Muscle layer of colon (tissue), 2 donors: ENCODE measurements at regions not wholly inside any gene's neighbourhood (a gene's known extent, or its start where the extent isn't known, plus 50 kb on each side); places are given as distances from the start of the nearest gene placed in this dataset.
"Not testable (repeated sequence)": the region's sequence is repeated elsewhere in the genome, so short reads cannot be mapped to it uniquely, and the experiment has no call there.

Experiments used
- H3K27ac ChIP-seq: one replicate; pipeline ENCODE4 v1.7.0; 2013; ENCODE audit warnings: low read depth, mild to moderate bottlenecking, low read length, moderate library complexity
- H3K27me3 ChIP-seq, 2 donors: one replicate each; pipeline ENCODE4 v1.7.0; 2013; ENCODE audit warnings: low read length in 2 of 2, mild to moderate bottlenecking in 2 of 2; ENCODE audit not compliant: insufficient read depth in 2 of 2, control insufficient read depth in 1 of 2
- H3K36me3 ChIP-seq: one replicate; pipeline ENCODE4 v1.7.0; 2013; ENCODE audit warnings: mild to moderate bottlenecking, low read length; ENCODE audit not compliant: insufficient read depth
- H3K4me1 ChIP-seq: one replicate; pipeline ENCODE4 v1.7.0; 2013; ENCODE audit warnings: mild to moderate bottlenecking, low read length; ENCODE audit not compliant: insufficient read depth
- H3K4me3 ChIP-seq, 2 donors: one replicate each; pipeline ENCODE4 v1.7.0; 2013; ENCODE audit warnings: low read length in 2 of 2, low read depth in 1 of 2, mild to moderate bottlenecking in 1 of 2, moderate library complexity in 1 of 2
- H3K9ac ChIP-seq: one replicate; pipeline ENCODE4 v1.7.0; 2013; ENCODE audit warnings: low read length
- H3K9me3 ChIP-seq: one replicate; pipeline ENCODE4 v1.7.0; 2013; ENCODE audit warnings: mild to moderate bottlenecking, low read length
- donor health status: abdominal sarcoma.
- donor health status: Adenocarcinoma of cecum.

GRCh38 chr10:46204482-46205102 lies 82.2 kb upstream of the ANTXRL start:
- not testable (repeated sequence) for H3K9me3 ChIP-seq, H3K9ac ChIP-seq, H3K4me1 ChIP-seq, H3K27me3 ChIP-seq, H3K27ac ChIP-seq, H3K4me3 ChIP-seq, H3K36me3 ChIP-seq

- H3K9me3 ChIP-seq, H3K36me3 ChIP-seq, H3K9ac ChIP-seq, H3K4me1 ChIP-seq, H3K4me3 ChIP-seq, H3K27me3 ChIP-seq, H3K27ac ChIP-seq: not testable (repeated sequence)
Observed at GRCh38 chr10:46210427-46210826, 76.4 kb upstream of the ANTXRL start.

- Histone ChIP-seq H3K4me1 (no peaks in the 10 kb centered on the region), H3K9ac (no peak overlapping the region), H3K9me3 (no peaks in the 10 kb centered on the region), H3K36me3 (no peaks in the 10 kb centered on the region), H3K4me3 (no peak overlapping the region), H3K27me3 (no peaks in the 10 kb centered on the region), H3K27ac (no peak overlapping the region)
Observed at GRCh38 chr10:46215426-46215825, 71.4 kb upstream of the ANTXRL start.

- no peaks in the 10 kb centered on the region for H3K4me1 ChIP-seq
- H3K9ac ChIP-seq = no peak overlapping the region
Observed at GRCh38 chr10:46216003-46216634, 70.7 kb upstream of the ANTXRL start.

GRCh38 chr10:46216836-46217751 lies 69.7 kb upstream of the ANTXRL start:
- Histone ChIP-seq H3K4me3 (no peak overlapping the region), H3K9me3 (no peaks in the 10 kb centered on the region), H3K27ac (no peak overlapping the region), H3K4me1 (no peaks in the 10 kb centered on the region), H3K9ac (no peak overlapping the region), H3K36me3 (no peaks in the 10 kb centered on the region), H3K27me3 (no peaks in the 10 kb centered on the region)

More at GRCh38 chr10:46216003-46216634, 70.7 kb upstream of the ANTXRL start:
- no peak overlapping the region for H3K27ac ChIP-seq
- no peaks in the 10 kb centered on the region for H3K36me3 ChIP-seq
- no peaks in the 10 kb centered on the region for H3K9me3 ChIP-seq
- H3K27me3 ChIP-seq = no peaks in the 10 kb centered on the region
- H3K4me3 ChIP-seq = no peak overlapping the region

GRCh38 chr10:46217752-46218453 lies 68.9 kb upstream of the ANTXRL start:
- Histone ChIP-seq H3K27me3 (no peaks in the 10 kb centered on the region), H3K4me3 (no peak overlapping the region), H3K9ac (no peak overlapping the region), H3K9me3 (no peaks in the 10 kb centered on the region), H3K36me3 (no peaks in the 10 kb centered on the region), H3K27ac (no peak overlapping the region), H3K4me1 (no peaks in the 10 kb centered on the region)

- no peak overlapping the region for H3K9ac ChIP-seq
- H3K4me3 ChIP-seq = no peak overlapping the region
- H3K27ac ChIP-seq = no peak overlapping the region
- H3K4me1 ChIP-seq = no peaks in the 10 kb centered on the region
- no peaks in the 10 kb centered on the region for H3K9me3 ChIP-seq
- no peaks in the 10 kb centered on the region for H3K27me3 ChIP-seq
- H3K36me3 ChIP-seq = no peaks in the 10 kb centered on the region
Observed at GRCh38 chr10:46218921-46219320, 67.9 kb upstream of the ANTXRL start.

- not testable (repeated sequence) for H3K9me3 ChIP-seq, H3K4me1 ChIP-seq, H3K4me3 ChIP-seq, H3K36me3 ChIP-seq, H3K9ac ChIP-seq, H3K27me3 ChIP-seq, H3K27ac ChIP-seq
Observed at GRCh38 chr10:46219431-46219990, 67.3 kb upstream of the ANTXRL start.

GRCh38 chr10:46220187-46220586 lies 66.6 kb upstream of the ANTXRL start:
- Histone ChIP-seq H3K27me3 (no peaks in the 10 kb centered on the region), H3K9ac (no peak overlapping the region), H3K4me1 (no peaks in the 10 kb centered on the region), H3K27ac (no peak overlapping the region), H3K4me3 (no peak overlapping the region), H3K9me3 (no peaks in the 10 kb centered on the region), H3K36me3 (no peaks in the 10 kb centered on the region)

GRCh38 chr10:46220872-46221538 lies 65.8 kb upstream of the ANTXRL start:
- H3K36me3 ChIP-seq = no peaks in the 10 kb centered on the region
- H3K27me3 ChIP-seq = no peaks in the 10 kb centered on the region
- no peak overlapping the region for H3K4me3 ChIP-seq
- H3K27ac ChIP-seq = no peak overlapping the region
- no peaks in the 10 kb centered on the region for H3K9me3 ChIP-seq
- no peak overlapping the region for H3K9ac ChIP-seq
- H3K4me1 ChIP-seq = no peaks in the 10 kb centered on the region
